ENCODE measurements at regions not wholly inside any gene's neighbourhood (a gene's known extent, or its start where the extent isn't known, plus 50 kb on each side); places are given as distances from the start of the nearest gene placed in this dataset.

DNA sequence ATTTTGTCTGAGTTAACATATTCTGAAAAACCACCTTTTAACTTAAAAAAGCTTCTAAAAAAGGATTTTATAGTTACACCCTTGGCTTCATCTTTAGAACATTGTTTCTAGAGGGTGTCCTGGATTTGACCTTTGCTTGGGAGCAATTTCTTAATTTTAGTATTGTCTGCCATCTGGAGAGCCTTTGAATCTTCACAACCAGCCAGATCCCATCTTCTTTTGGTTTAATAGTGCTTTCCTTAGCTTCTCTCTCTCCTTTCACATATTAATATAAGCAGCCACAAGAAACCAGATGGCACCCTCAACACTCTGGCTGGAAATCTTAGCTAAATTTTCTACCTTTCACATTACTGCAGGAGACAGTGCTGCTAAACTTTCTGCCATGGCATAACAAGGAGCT is 76.5 kb upstream of the TSPAN2 start:
- no peaks in the 10 kb centered on the region for H3K9me3 ChIP-seq
- TF ChIP-seq EP300 (IDR thresholded peaks at IDR 0.05) (no peak), POLR2AphosphoS5 (IDR thresholded peaks at IDR 0.05) (no peak), POLR2A (IDR thresholded peaks at IDR 0.05) (no peak), CTCF (IDR thresholded peaks at IDR 0.05) (no peak)
- H3K36me3 ChIP-seq, result no peaks in the 10 kb centered on the region
- peaks cover 19% of the 10 kb centered on the region for H3K4me1 ChIP-seq
- no peak overlapping the region for H3K4me3 ChIP-seq
- H3K27ac ChIP-seq, result no peak overlapping the region
- no peaks in the 10 kb centered on the region for H3K27me3 ChIP-seq
- no peak for DNase-seq (ENCODE audit: low spot score in 2 of 2)

- TF ChIP-seq EP300 (IDR thresholded peaks at IDR 0.05), result no peak
- TF ChIP-seq CTCF (IDR thresholded peaks at IDR 0.05), result no peak
- TF ChIP-seq POLR2A (IDR thresholded peaks at IDR 0.05), result no peak
- TF ChIP-seq POLR2AphosphoS5 (IDR thresholded peaks at IDR 0.05), result no peak
- no peak for DNase-seq (ENCODE audit: low spot score in 2 of 2)
- WGBS, result 87% methylated on average over 6 of the region's 6 CpGs
- H3K4me1 ChIP-seq, result peaks cover 14% of the 10 kb centered on the region
- H3K27ac ChIP-seq, result no peak overlapping the region
- H3K4me3 ChIP-seq, result no peak overlapping the region
- H3K27me3 ChIP-seq, result no peaks in the 10 kb centered on the region
- no peaks in the 10 kb centered on the region for H3K9me3 ChIP-seq
- H3K36me3 ChIP-seq, result no peaks in the 10 kb centered on the region
These were observed 75.8 kb upstream of the TSPAN2 start for GRCh38 chr1:115164940-115165705.

DNA sequence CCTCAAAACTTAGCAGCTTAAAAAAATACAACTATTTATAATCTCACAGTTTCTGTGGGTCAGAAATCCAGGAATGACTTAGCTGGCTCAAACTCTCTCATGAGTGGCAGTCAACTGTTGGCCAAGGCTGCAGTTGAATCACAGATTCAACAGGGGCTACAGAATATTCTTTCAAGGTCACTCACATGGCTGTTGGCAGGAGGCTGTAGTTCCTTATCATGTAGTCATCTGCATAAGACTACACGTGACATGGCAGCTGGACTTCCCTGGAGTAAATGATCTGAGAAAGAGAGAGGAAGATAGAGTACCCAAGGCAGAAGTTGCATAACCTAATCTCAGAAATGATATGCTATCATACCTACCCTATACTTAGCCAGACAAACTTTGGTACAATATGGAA is 75.2 kb upstream of the TSPAN2 start:
- 88% methylated on average over 1 of the region's 1 CpG for WGBS
- Histone ChIP-seq H3K9me3 (no peaks in the 10 kb centered on the region), H3K27me3 (no peaks in the 10 kb centered on the region), H3K36me3 (no peaks in the 10 kb centered on the region), H3K27ac (no peak overlapping the region), H3K4me3 (no peak overlapping the region), H3K4me1 (peaks cover 8% of the 10 kb centered on the region)
- no peak for TF ChIP-seq CTCF (IDR thresholded peaks at IDR 0.05)
- no peak for TF ChIP-seq EP300 (IDR thresholded peaks at IDR 0.05)
- no peak for DNase-seq (ENCODE audit: low spot score in 2 of 2)

DNA sequence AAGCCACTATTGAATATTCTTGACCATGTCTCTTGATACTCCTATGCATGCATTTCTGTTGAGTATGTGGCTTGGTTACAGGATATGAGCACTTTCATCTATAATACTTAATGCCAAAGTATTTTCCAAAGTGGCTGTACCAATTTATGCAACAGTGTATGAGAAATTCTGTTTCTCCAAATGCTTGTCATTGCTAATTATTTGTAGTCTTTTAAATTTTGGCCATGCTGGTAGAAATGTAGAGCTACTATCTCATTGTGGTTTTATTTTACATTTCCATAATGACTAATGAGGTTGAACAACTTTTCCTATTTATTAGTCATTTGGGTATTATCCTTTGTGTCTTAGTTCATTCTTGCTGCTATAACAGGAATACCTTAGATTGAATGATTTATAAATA is 71.4 kb upstream of the TSPAN2 start:
- no peaks in the 10 kb centered on the region for H3K27me3 ChIP-seq
- DNase-seq (ENCODE audit: low spot score in 2 of 2), result no peak
- H3K4me1 ChIP-seq, result peaks cover 8% of the 10 kb centered on the region
- no peaks in the 10 kb centered on the region for H3K36me3 ChIP-seq
- H3K4me3 ChIP-seq, result no peak overlapping the region
- no peak overlapping the region for H3K27ac ChIP-seq
- no peak for TF ChIP-seq EP300 (IDR thresholded peaks at IDR 0.05)
- no peak for TF ChIP-seq POLR2AphosphoS5 (IDR thresholded peaks at IDR 0.05)
- TF ChIP-seq CTCF (IDR thresholded peaks at IDR 0.05), result no peak
- TF ChIP-seq POLR2A (IDR thresholded peaks at IDR 0.05), result no peak
- H3K9me3 ChIP-seq, result no peaks in the 10 kb centered on the region

GRCh38 chr1:115159958-115160357 is 70.7 kb upstream of the TSPAN2 start:
- Histone ChIP-seq H3K36me3 (no peaks in the 10 kb centered on the region), H3K4me3 (no peak overlapping the region), H3K27ac (no peak overlapping the region), H3K27me3 (no peaks in the 10 kb centered on the region), H3K9me3 (no peaks in the 10 kb centered on the region), H3K4me1 (peaks cover 8% of the 10 kb centered on the region)
- TF ChIP-seq POLR2AphosphoS5 (IDR thresholded peaks at IDR 0.05) (no peak), EP300 (IDR thresholded peaks at IDR 0.05) (no peak), POLR2A (IDR thresholded peaks at IDR 0.05) (no peak), CTCF (IDR thresholded peaks at IDR 0.05) (no peak)
- no peak for DNase-seq (ENCODE audit: low spot score in 2 of 2)
